ENCODE measurements at regions not wholly inside any gene's neighbourhood (a gene's known extent, or its start where the extent isn't known, plus 50 kb on each side); places are given as distances from the start of the nearest gene placed in this dataset.
A peak's percentile ranks its signal among the peaks of the same experiment; 100 is the strongest.

GRCh38 chr20:50368386-50368785 lies 141.8 kb upstream of the PTPN1 start:
- no peak for TF ChIP-seq CTCF (IDR thresholded peaks at IDR 0.05)
- H3K9me3 Mint-ChIP-seq = no peaks in the 10 kb centered on the region
- no peak overlapping the region for H3K4me3 Mint-ChIP-seq
- H3K36me3 Mint-ChIP-seq (ENCODE audit: low read depth) = no peaks in the 10 kb centered on the region
- peaks cover 16% of the 10 kb centered on the region for H3K27me3 Mint-ChIP-seq (ENCODE audit: low read depth, poor library complexity)
- H3K4me1 Mint-ChIP-seq = peaks cover 8% of the 10 kb centered on the region
- no peak for DNase-seq
- H3K27ac Mint-ChIP-seq = no peak overlapping the region

- no peak for TF ChIP-seq CTCF (IDR thresholded peaks at IDR 0.05)
- peaks cover 19% of the 10 kb centered on the region for H3K27me3 Mint-ChIP-seq (ENCODE audit: low read depth, poor library complexity)
- peaks cover 6% of the 10 kb centered on the region for H3K4me1 Mint-ChIP-seq
- no peaks in the 10 kb centered on the region for H3K36me3 Mint-ChIP-seq (ENCODE audit: low read depth)
- H3K9me3 Mint-ChIP-seq = no peaks in the 10 kb centered on the region
- H3K4me3 Mint-ChIP-seq = no peak overlapping the region
- DNase-seq = no peak
- H3K27ac Mint-ChIP-seq = no peak overlapping the region
These were observed 141.4 kb upstream of the PTPN1 start for GRCh38 chr20:50368813-50369224.

GRCh38 chr20:50369225-50370035 lies 140.8 kb upstream of the PTPN1 start:
- Mint-ChIP-seq H3K27ac (peak overlapping the region; percentile 29), H3K4me3 (no peak overlapping the region), H3K4me1 (no peaks in the 10 kb centered on the region), H3K27me3 (ENCODE audit: low read depth, poor library complexity) (peaks cover 16% of the 10 kb centered on the region), H3K36me3 (ENCODE audit: low read depth) (no peaks in the 10 kb centered on the region), H3K9me3 (no peaks in the 10 kb centered on the region)
- TF ChIP-seq CTCF (IDR thresholded peaks at IDR 0.05) = no peak
- DNase-seq = no peak

GRCh38 chr20:50370036-50370566 lies 140.1 kb upstream of the PTPN1 start:
- no peak overlapping the region for H3K4me3 Mint-ChIP-seq
- no peaks in the 10 kb centered on the region for H3K36me3 Mint-ChIP-seq (ENCODE audit: low read depth)
- H3K27me3 Mint-ChIP-seq (ENCODE audit: low read depth, poor library complexity) = peaks cover 16% of the 10 kb centered on the region
- no peak for TF ChIP-seq CTCF (IDR thresholded peaks at IDR 0.05)
- no peak for DNase-seq
- H3K4me1 Mint-ChIP-seq = no peaks in the 10 kb centered on the region
- H3K9me3 Mint-ChIP-seq = no peaks in the 10 kb centered on the region
- peak overlapping the region; percentile 29 for H3K27ac Mint-ChIP-seq

GRCh38 chr20:50371878-50372769 lies 138.1 kb upstream of the PTPN1 start:
- peaks cover 16% of the 10 kb centered on the region for H3K27me3 Mint-ChIP-seq (ENCODE audit: low read depth, poor library complexity)
- no peak for DNase-seq
- no peak overlapping the region for H3K27ac Mint-ChIP-seq
- no peaks in the 10 kb centered on the region for H3K36me3 Mint-ChIP-seq (ENCODE audit: low read depth)
- H3K9me3 Mint-ChIP-seq = no peaks in the 10 kb centered on the region
- H3K4me3 Mint-ChIP-seq = no peak overlapping the region
- peaks cover 1% of the 10 kb centered on the region for H3K4me1 Mint-ChIP-seq
- no peak for TF ChIP-seq CTCF (IDR thresholded peaks at IDR 0.05)
